GM12874 (cell line): ENCODE measurements at regions not wholly inside any gene's neighbourhood (a gene's known extent, or its start where the extent isn't known, plus 50 kb on each side); places are given as distances from the start of the nearest gene placed in this dataset.

Experiments
- TF ChIP-seq, protein P1 (sequence below): IDR thresholded peaks from 2 replicates; pipeline ENCODE4 v1.5.1; 2011; ENCODE audit warnings: low read depth, mild to moderate bottlenecking, control low read depth, low read length, moderate library complexity; ENCODE audit not compliant: insufficient read depth

DNA sequence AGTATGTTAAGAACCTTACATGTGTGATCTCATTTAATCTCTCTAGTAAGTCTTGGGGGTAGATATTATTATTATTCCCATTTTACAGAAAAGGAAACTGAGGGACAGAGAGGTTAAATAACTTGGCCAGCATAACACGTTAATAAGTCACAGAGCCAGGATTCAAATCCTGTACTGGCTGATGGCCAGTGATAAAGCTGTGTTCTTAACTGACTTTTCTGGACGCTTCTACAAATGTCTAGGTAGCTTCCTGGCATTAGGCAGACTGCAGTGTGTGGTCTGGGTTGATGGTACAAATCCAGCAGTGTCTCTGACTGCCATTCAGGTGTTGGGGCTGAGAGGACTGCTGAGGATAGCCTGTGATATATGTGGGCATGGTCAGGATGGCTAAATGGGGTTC lies 125.8 kb upstream of the CXCL14 start:
- TF ChIP-seq, protein P1, sequence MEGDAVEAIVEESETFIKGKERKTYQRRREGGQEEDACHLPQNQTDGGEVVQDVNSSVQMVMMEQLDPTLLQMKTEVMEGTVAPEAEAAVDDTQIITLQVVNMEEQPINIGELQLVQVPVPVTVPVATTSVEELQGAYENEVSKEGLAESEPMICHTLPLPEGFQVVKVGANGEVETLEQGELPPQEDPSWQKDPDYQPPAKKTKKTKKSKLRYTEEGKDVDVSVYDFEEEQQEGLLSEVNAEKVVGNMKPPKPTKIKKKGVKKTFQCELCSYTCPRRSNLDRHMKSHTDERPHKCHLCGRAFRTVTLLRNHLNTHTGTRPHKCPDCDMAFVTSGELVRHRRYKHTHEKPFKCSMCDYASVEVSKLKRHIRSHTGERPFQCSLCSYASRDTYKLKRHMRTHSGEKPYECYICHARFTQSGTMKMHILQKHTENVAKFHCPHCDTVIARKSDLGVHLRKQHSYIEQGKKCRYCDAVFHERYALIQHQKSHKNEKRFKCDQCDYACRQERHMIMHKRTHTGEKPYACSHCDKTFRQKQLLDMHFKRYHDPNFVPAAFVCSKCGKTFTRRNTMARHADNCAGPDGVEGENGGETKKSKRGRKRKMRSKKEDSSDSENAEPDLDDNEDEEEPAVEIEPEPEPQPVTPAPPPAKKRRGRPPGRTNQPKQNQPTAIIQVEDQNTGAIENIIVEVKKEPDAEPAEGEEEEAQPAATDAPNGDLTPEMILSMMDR = no peak

DNA sequence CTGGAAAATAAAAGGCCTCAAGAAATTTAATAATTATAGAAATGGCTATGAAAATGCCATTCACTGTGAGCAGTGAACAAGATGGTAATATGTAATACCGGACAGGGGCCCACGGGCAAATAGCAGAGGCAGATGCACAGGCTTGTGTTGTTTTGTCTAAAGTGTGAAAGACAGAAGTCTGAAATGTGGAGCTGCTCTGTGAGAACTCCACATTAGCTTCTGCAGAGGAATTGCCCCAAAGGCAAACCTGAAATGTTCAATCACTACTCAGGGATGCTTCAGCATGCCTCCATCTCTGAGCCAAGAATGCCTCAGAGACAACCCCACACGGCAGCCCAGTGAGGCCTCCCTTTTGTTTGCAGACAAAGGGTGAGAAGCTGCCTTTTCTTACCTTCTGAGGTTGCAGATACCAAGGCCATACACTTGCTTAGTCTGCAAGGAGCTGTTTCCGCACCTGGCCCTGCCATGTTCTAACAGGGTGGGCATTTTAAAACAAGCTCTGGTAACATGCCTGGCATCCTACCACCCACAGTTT lies 124.3 kb upstream of the CXCL14 start:
- TF ChIP-seq, protein P1 = no peak

GRCh38 chr5:135702191-135702590 lies 123.4 kb upstream of the CXCL14 start:
- TF ChIP-seq, protein P1 = no peak

DNA sequence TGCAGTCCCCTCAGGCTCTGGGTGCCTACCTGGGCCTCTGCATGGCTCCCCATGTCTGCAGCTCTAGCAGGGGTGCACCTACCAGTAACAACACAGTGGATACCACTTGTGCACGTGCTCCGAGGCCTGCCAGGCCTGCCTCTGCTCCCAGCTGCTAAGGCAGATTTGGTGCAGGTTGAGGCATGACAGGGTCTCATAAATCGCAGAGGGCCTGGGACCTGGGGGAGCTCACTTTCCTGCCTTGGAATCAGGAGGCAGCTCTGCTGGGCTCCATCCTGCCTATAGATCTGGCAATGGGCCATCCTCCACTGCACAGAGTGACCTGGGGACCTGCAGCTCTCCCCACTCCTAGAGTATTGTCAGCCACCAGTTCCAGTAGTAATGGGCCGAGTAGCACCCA lies 121.9 kb upstream of the CXCL14 start:
- TF ChIP-seq, protein P1 = no peak

DNA sequence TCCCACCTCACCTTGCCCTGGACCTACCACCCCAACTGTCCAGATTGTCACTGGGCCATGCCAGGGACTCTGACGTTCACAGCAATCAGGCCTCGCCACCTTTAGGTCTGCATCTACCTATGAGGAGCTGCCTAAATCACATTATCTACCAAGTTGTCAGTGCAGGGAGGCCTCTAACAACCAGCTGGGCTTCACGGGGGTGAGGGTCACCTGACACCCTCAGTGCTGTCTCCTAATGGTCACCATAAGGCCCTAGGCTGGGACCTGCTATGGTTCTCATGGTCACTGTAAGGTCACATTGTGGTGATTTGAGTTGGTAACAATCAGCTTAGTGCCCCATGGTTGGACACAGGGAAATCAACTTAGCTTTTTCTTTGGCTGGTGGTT lies 119.2 kb upstream of the CXCL14 start:
- TF ChIP-seq, protein P1 = no peak

DNA sequence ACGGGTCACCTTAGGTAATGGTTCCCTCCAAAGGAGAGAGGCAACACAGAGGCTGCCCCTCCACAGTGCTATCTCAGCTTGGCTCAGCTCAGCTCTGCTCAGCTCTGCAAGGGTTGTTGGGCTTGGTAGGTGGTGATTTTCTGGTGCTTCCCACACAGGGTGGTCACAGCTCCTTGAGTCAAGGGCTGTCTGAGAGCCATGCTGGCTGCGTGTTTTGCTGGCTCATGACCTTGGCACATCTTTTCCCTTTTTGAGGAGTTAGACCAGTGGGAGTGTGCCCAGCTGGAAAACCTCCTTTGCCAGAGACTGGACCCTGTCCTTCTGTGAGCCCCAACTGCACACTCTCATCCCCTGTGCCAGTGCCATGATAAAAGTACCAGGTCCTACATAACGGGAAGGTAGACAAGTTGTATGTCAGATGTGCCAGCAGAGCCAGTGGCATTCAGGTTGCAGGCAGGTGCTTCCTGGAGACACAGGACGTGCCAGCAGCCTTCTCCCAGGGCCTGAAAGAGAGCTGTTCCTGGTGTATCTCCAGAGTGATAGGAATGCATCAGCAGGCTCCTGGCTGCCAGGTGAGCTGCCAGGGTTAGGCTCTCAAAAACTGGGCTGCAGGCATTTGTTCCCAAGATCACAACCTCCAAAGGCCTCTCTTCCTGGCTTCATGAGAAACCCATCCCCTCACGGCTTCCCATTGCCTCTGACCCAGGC lies 118.6 kb upstream of the CXCL14 start:
- TF ChIP-seq, protein P1 = no peak

DNA sequence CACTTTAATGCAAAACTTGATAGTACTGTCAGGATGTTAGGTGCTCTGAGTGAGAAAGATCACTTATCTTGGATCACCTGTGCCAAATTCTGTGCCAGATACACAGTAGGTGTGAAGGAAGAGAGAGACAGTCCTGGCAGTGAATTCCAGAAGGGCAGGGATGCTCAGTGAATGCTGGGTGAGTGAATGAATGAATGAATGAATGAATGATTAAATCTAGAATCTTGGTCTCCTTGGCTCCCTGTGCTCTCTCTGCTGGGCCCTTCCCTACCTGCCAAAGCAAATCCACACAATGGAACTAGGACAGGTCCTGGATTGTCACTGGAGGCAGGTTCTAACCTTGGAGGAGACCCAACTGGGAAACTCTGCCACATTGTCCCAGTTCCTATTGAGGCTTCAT lies 117.5 kb upstream of the CXCL14 start:
- TF ChIP-seq, protein P1 = no peak
